ENCODE measurements at regions not wholly inside any gene's neighbourhood (a gene's known extent, or its start where the extent isn't known, plus 50 kb on each side); places are given as distances from the start of the nearest gene placed in this dataset.

GRCh38 chr14:84251411-84252115 lies 1278.4 kb upstream of the FLRT2 start:
- no peak for TF ChIP-seq FOXP2 (optimal IDR thresholded peaks at IDR 0.05; ENCODE audit: borderline replicate concordance, extremely low read depth, extremely low read length, insufficient read depth)
- TF ChIP-seq TAF1 (IDR thresholded peaks at IDR 0.05; ENCODE audit: borderline replicate concordance, insufficient read depth, low read length) = no peak
- TF ChIP-seq POLR2AphosphoS5 (IDR thresholded peaks at IDR 0.05; ENCODE audit: low read depth, low read length) = no peak
- no peak for TF ChIP-seq REST (IDR thresholded peaks at IDR 0.05; ENCODE audit: insufficient read depth in 1 of 2, low read depth in 2 of 2, low read length in 2 of 2)
- no peak for TF ChIP-seq SIN3A (IDR thresholded peaks at IDR 0.05; ENCODE audit: borderline replicate concordance, insufficient read depth, low read length)

GRCh38 chr14:84252706-84253105 lies 1277.2 kb upstream of the FLRT2 start:
- TF ChIP-seq REST (IDR thresholded peaks at IDR 0.05; ENCODE audit: insufficient read depth in 1 of 2, low read depth in 2 of 2, low read length in 2 of 2) = no peak
- no peak for TF ChIP-seq POLR2AphosphoS5 (IDR thresholded peaks at IDR 0.05; ENCODE audit: low read depth, low read length)
- no peak for TF ChIP-seq SIN3A (IDR thresholded peaks at IDR 0.05; ENCODE audit: borderline replicate concordance, insufficient read depth, low read length)

GRCh38 chr14:84253326-84253725 lies 1276.6 kb upstream of the FLRT2 start:
- TF ChIP-seq SIN3A (IDR thresholded peaks at IDR 0.05; ENCODE audit: borderline replicate concordance, insufficient read depth, low read length) = no peak
- TF ChIP-seq FOXP2 (optimal IDR thresholded peaks at IDR 0.05; ENCODE audit: borderline replicate concordance, extremely low read depth, extremely low read length, insufficient read depth) = no peak
- TF ChIP-seq TAF1 (IDR thresholded peaks at IDR 0.05; ENCODE audit: borderline replicate concordance, insufficient read depth, low read length) = no peak
- TF ChIP-seq REST (IDR thresholded peaks at IDR 0.05; ENCODE audit: insufficient read depth in 1 of 2, low read depth in 2 of 2, low read length in 2 of 2) = no peak

GRCh38 chr14:84254290-84254689 lies 1275.7 kb upstream of the FLRT2 start:
- TF ChIP-seq SIN3A (IDR thresholded peaks at IDR 0.05; ENCODE audit: borderline replicate concordance, insufficient read depth, low read length) = no peak
- TF ChIP-seq FOXP2 (optimal IDR thresholded peaks at IDR 0.05; ENCODE audit: borderline replicate concordance, extremely low read depth, extremely low read length, insufficient read depth) = no peak
- TF ChIP-seq REST (IDR thresholded peaks at IDR 0.05; ENCODE audit: insufficient read depth in 1 of 2, low read depth in 2 of 2, low read length in 2 of 2) = no peak
- no peak for TF ChIP-seq TAF1 (IDR thresholded peaks at IDR 0.05; ENCODE audit: borderline replicate concordance, insufficient read depth, low read length)
- TF ChIP-seq POLR2AphosphoS5 (IDR thresholded peaks at IDR 0.05; ENCODE audit: low read depth, low read length) = no peak

- TF ChIP-seq REST (IDR thresholded peaks at IDR 0.05; ENCODE audit: insufficient read depth in 1 of 2, low read depth in 2 of 2, low read length in 2 of 2) (no peak), TAF1 (IDR thresholded peaks at IDR 0.05; ENCODE audit: borderline replicate concordance, insufficient read depth, low read length) (no peak), SIN3A (IDR thresholded peaks at IDR 0.05; ENCODE audit: borderline replicate concordance, insufficient read depth, low read length) (no peak), POLR2AphosphoS5 (IDR thresholded peaks at IDR 0.05; ENCODE audit: low read depth, low read length) (no peak), FOXP2 (optimal IDR thresholded peaks at IDR 0.05; ENCODE audit: borderline replicate concordance, extremely low read depth, extremely low read length, insufficient read depth) (no peak)
These were observed 1267.0 kb upstream of the FLRT2 start for GRCh38 chr14:84262932-84263331.
